ENCODE measurements at regions not wholly inside any gene's neighbourhood (a gene's known extent, or its start where the extent isn't known, plus 50 kb on each side); places are given as distances from the start of the nearest gene placed in this dataset.

- Histone ChIP-seq H3K27me3 (ENCODE audit: control insufficient read depth, insufficient read depth, low read length) (no peaks in the 10 kb centered on the region), H3K4me3 (ENCODE audit: insufficient read depth, low read depth, low read length) (no peak overlapping the region), H3K9ac (ENCODE audit: low read depth, low read length) (no peak overlapping the region), H3K4me1 (ENCODE audit: control insufficient read depth, insufficient read depth, low read length) (peaks cover 12% of the 10 kb centered on the region), H2AFZ (replicated peaks; ENCODE audit: low read length, poor library complexity) (peak overlapping the region; percentile 36), H2BK5ac (ENCODE audit: low read depth, low read length, poor library complexity, severe bottlenecking) (no peak overlapping the region), H2BK120ac (ENCODE audit: low read depth, low read length) (peak overlapping the region; percentile 66; the same call in 1 of the 2 replicates), H2BK15ac (ENCODE audit: low read depth, low read length) (no peak overlapping the region; the same call in 2 of the 3 replicates), H4K91ac (ENCODE audit: insufficient read depth, low read depth, low read length) (0 out of 2 replicates have a peak overlapping the region, but pooled peaks have one; percentile 34), H2AK5ac (ENCODE audit: low read depth, low read length) (peak overlapping the region; percentile 86), H3K9me1 (ENCODE audit: insufficient read depth, low read length) (peaks cover 7% of the 10 kb centered on the region), H3K18ac (ENCODE audit: low read depth, low read length) (no peak overlapping the region), H4K8ac (ENCODE audit: low read depth in 2 of 2, low read length in 2 of 2) (0 out of 4 replicates have a peak overlapping the region, but pooled peaks of 1 of the 2 experiments have one; percentile 42), H3K36me3 (ENCODE audit: control insufficient read depth, insufficient read depth, low read length) (no peaks in the 10 kb centered on the region), H4K5ac (ENCODE audit: low read depth, low read length) (no peak overlapping the region), H3K4me2 (ENCODE audit: low read depth, low read length) (no peak overlapping the region), H3K14ac (replicated peaks; ENCODE audit: low read depth, low read length) (no peak overlapping the region), H2AK9ac (replicated peaks; ENCODE audit: low read depth, low read length, poor library complexity) (peak overlapping the region; percentile 69), H3K79me1 (ENCODE audit: low read depth in 1 of 2, low read length in 2 of 2) (no peaks in the 10 kb centered on the region), H2BK20ac (ENCODE audit: low read depth, low read length) (peak overlapping the region; percentile 74; the same call in 1 of the 2 replicates), H3K4ac (ENCODE audit: low read depth, low read length) (peak overlapping the region; percentile 14; the same call in 1 of the 2 replicates), H3K23ac (ENCODE audit: low read depth, low read length) (no peak overlapping the region), H3K9me3 (ENCODE audit: control insufficient read depth, insufficient read depth, low read length) (0 out of 2 replicates have a peak, but pooled peaks cover 3% of the 10 kb centered on the region), H3K27ac (ENCODE audit: insufficient read depth, low read length) (no peak overlapping the region), H4K20me1 (ENCODE audit: insufficient read depth, low read length) (no peaks in the 10 kb centered on the region), H3K56ac (ENCODE audit: extremely low read depth, insufficient read depth, low read length) (no peak overlapping the region)
- 100% methylated on average over 1 of the region's 18 CpGs; no CpG with 5 or more reads in 1 of the 2 experiments for WGBS, 2 experiments (ENCODE audit: extremely low coverage in 2 of 2, insufficient read length in 1 of 2)
- BruUV-seq (replicated peaks), result no TSS peak
- in situ Hi-C loops (cut with MboI; ENCODE audit: low sequenced_read_pairs), result no loop called here
- ATAC-seq (ENCODE audit: low read depth), result no peak
- TF ChIP-seq RAD21 (IDR thresholded peaks at IDR 0.05; ENCODE audit: low read length) (no peak), RFX5 (IDR thresholded peaks at IDR 0.05; ENCODE audit: low read depth, low read length) (no peak), POLR2A (IDR thresholded peaks at IDR 0.05; ENCODE audit: low read depth, low read length) (no peak), USF2 (IDR thresholded peaks at IDR 0.05; ENCODE audit: low read depth, low read length) (no peak), FOS (IDR thresholded peaks at IDR 0.05; ENCODE audit: low read depth, low read length) (no peak), ELK1 (IDR thresholded peaks at IDR 0.05; ENCODE audit: borderline replicate concordance, low read depth, low read length) (no peak)
- intact Hi-C loops (cut with micrococcal nuclease), result no loop called here
- ChIA-PET CTCF (no interaction called here), POLR2A (ENCODE audit: unreplicated experiment) (no interaction called here)
- no peak for DNase-seq
- dilution Hi-C loops (cut with HindIII; ENCODE audit: low sequenced_read_pairs, unreplicated experiment), result no loop called here
These were observed 58.9 kb downstream of the CALML3 start for GRCh38 chr10:5583525-5584175.
